HepG2 (cell line): ENCODE measurements at regions not wholly inside any gene's neighbourhood (a gene's known extent, or its start where the extent isn't known, plus 50 kb on each side); places are given as distances from the start of the nearest gene placed in this dataset.

Source experiments
- ATAC-seq: fragments of 200-7000 bp; cut with Tn5 transposase; 3 replicates; pipeline ENCODE4 v1.9.1; 2020; ENCODE audit warnings: mild to moderate bottlenecking, moderate library complexity
- BruUV-seq: library from RNA; stranded (reverse); fragments of 400-500 nt; replicated peaks from 2 replicates; lab custom pipeline; 2021; lab: Mats Ljungman, UMichigan
- CTCF ChIA-PET: fragments of 300-600 bp; formaldehyde crosslinking; extraction: SDS; loops from one replicate; lab custom pipeline; 2021; ENCODE audit warnings: low total read pairs, inconsistent platforms, low intra/inter-chr PET ratio; lab: Yijun Ruan, JAX
- POLR2A ChIA-PET: fragments of 350-600 bp; sonication (Branson Sonifier 250); formaldehyde crosslinking; loops from one replicate; lab custom pipeline; 2020; ENCODE audit warnings: antibody characterized with exemption, inconsistent platforms; lab: Yijun Ruan, JAX
- DNase-seq: peaks from one replicate; pipeline ENCODE4 v3.0.0-alpha.2; 2015; ENCODE audit warnings: low spot score
- FAIRE-seq: peaks from 3 replicates; lab custom pipeline; 2011; peaks lifted over from hg19 to GRCh38; lab: Jason Lieb, UNC
- H2AFZ ChIP-seq: one replicate; pipeline ENCODE4 v1.6.1; 2011; ENCODE audit warnings: low read length, inconsistent platforms
- H3K27ac ChIP-seq: fragments of 300-600 bp; 3 replicates; pipeline ENCODE4 v1.8.0; 2011; ENCODE audit warnings: mixed run types, mild to moderate bottlenecking, mixed read lengths, low read length, inconsistent platforms; ENCODE audit not compliant: insufficient read depth; ENCODE audit errors: extremely low read length
- H3K27me3 ChIP-seq, 2 experiments: fragments of 200-600 bp in 1 of 2; 2 replicates in 1 of 2; 3 replicates in 1 of 2; pipeline versions ENCODE4 v1.6.0 to v1.8.0; 2011; ENCODE audit warnings: low read length in 2 of 2, mild to moderate bottlenecking in 2 of 2, moderate library complexity in 2 of 2, inconsistent platforms in 1 of 2; ENCODE audit not compliant: insufficient read depth in 2 of 2, control insufficient read depth in 1 of 2
- H3K36me3 ChIP-seq, 2 experiments: fragments of 200-600 bp in 1 of 2; replicated peaks in 1 of 2; 2 replicates in 1 of 2; 3 replicates in 1 of 2; pipeline versions ENCODE4 v1.5.1 to v1.8.0; 2011; ENCODE audit warnings: low read length in 2 of 2, inconsistent platforms in 1 of 2; ENCODE audit not compliant: insufficient read depth in 2 of 2, control insufficient read depth in 1 of 2
- H3K4me1 ChIP-seq: 2 replicates; pipeline ENCODE4 v1.5.1; 2012; ENCODE audit warnings: low read length, inconsistent platforms; ENCODE audit not compliant: insufficient read depth
- H3K4me2 ChIP-seq: 2 replicates; pipeline ENCODE4 v1.6.0; 2011; ENCODE audit warnings: low read depth, low read length, inconsistent platforms
- H3K4me3 ChIP-seq, 3 experiments: fragments of 200-600 bp in 1 of 3; sonication (generic), shearing (Covaris generic) in 1 of 3; replicated peaks in 1 of 3; 2 replicates each; pipeline ENCODE4 v1.5.1; 2011 to 2016; ENCODE audit warnings: low read length in 3 of 3, inconsistent platforms in 2 of 3, low read depth in 2 of 3, mild to moderate bottlenecking in 2 of 3, control low read depth in 1 of 3, mixed read lengths in 1 of 3; ENCODE audit not compliant: insufficient read depth in 1 of 3
- H3K79me2 ChIP-seq: one replicate; pipeline ENCODE4 v1.6.1; 2011; ENCODE audit warnings: low read length, inconsistent platforms; ENCODE audit not compliant: insufficient read depth
- H3K9ac ChIP-seq: 2 replicates; pipeline ENCODE4 v1.6.0; 2011; ENCODE audit warnings: mild to moderate bottlenecking, low read depth, low read length, inconsistent platforms; ENCODE audit not compliant: insufficient read depth
- H3K9me3 ChIP-seq: 2 replicates; pipeline ENCODE4 v1.5.1; 2012; ENCODE audit warnings: mild to moderate bottlenecking, low read length
- H4K20me1 ChIP-seq: 2 replicates; pipeline ENCODE4 v1.6.0; 2011; ENCODE audit warnings: inconsistent platforms, mild to moderate bottlenecking, low read length, moderate library complexity; ENCODE audit not compliant: insufficient read depth
- BRD4 ChIP-seq: sonication (generic); formaldehyde crosslinking; IDR thresholded peaks from 2 replicates; pipeline ENCODE4 v1.4.0; 2020; ENCODE audit warnings: missing genetic modification reagents
- FOXK2 ChIP-seq: fragments of 450-650 bp; IDR thresholded peaks from 2 replicates; pipeline ENCODE4 v1.6.1; 2016
- RBM22 ChIP-seq: fragments of 200-400 bp; formaldehyde crosslinking; optimal IDR thresholded peaks from 2 replicates; pipeline ENCODE3; 2017; ENCODE audit warnings: mild to moderate bottlenecking, low read length, moderate library complexity
- REL ChIP-seq: sonication (generic); formaldehyde crosslinking; conservative IDR thresholded peaks from 2 replicates; pipeline ENCODE4 v1.8.0; 2022; ENCODE audit warnings: mild to moderate bottlenecking, missing genetic modification reagents, moderate library complexity
- SALL1 ChIP-seq: sonication (generic); formaldehyde crosslinking; IDR thresholded peaks from 2 replicates; pipeline ENCODE4 v1.8.0; 2022; ENCODE audit warnings: mild to moderate bottlenecking, missing genetic modification reagents
- SYNCRIP ChIP-seq: fragments of 200-400 bp; formaldehyde crosslinking; IDR thresholded peaks from 2 replicates; pipeline ENCODE4 v1.6.1; 2018; ENCODE audit warnings: mild to moderate bottlenecking, low read depth, low read length; ENCODE audit not compliant: insufficient read depth
- XBP1 ChIP-seq: sonication (generic); formaldehyde crosslinking; IDR thresholded peaks from 2 replicates; pipeline ENCODE4 v1.5.0; 2020; ENCODE audit warnings: missing genetic modification reagents
- ZFP36L2 ChIP-seq: sonication (generic); formaldehyde crosslinking; IDR thresholded peaks from 2 replicates; pipeline ENCODE4 v1.4.0; 2020; ENCODE audit warnings: missing genetic modification reagents
- ZNF143 ChIP-seq: sonication (generic); formaldehyde crosslinking; IDR thresholded peaks from 2 replicates; pipeline ENCODE4 v1.4.0; 2020; ENCODE audit warnings: missing genetic modification reagents
- ZNF432 ChIP-seq: sonication (generic); formaldehyde crosslinking; IDR thresholded peaks from 2 replicates; pipeline ENCODE4 v1.5.0; 2020; ENCODE audit warnings: missing genetic modification reagents, mild to moderate bottlenecking, borderline replicate concordance
- ZNF615 ChIP-seq: sonication (generic); formaldehyde crosslinking; IDR thresholded peaks from 2 replicates; pipeline ENCODE4 v1.5.0; 2020; ENCODE audit warnings: mild to moderate bottlenecking, missing genetic modification reagents, borderline replicate concordance
- ZNF782 ChIP-seq: sonication (generic); formaldehyde crosslinking; IDR thresholded peaks from 2 replicates; pipeline ENCODE4 v1.4.0; 2020; ENCODE audit warnings: missing genetic modification reagents, mild to moderate bottlenecking, borderline replicate concordance
- WGBS: methylation state at CpG from one replicate; pipeline ENCODE4 v1.1.6; 2017; ENCODE audit warnings: low lambda C conversion rate; 5-methylcytosine and 5-hydroxymethylcytosine counted together
- in situ Hi-C: cut with HindIII; loops from 2 replicates; pipeline ENCODE4 v1.10.0; 2017; ENCODE audit warnings: low pct_unique_long_range_greater_than_20kb; ENCODE audit not compliant: extremely low pct_ligation_motif_present
- intact Hi-C: fragments of 100-400 bp; cut with micrococcal nuclease; formaldehyde crosslinking; loops from one replicate; pipeline ENCODE4 v1.10.0; 2022; ENCODE audit not compliant: unreplicated experiment
- TF ChIP-seq, protein P1 (sequence below): sonication (generic); formaldehyde crosslinking; IDR thresholded peaks from 2 replicates; pipeline ENCODE4 v1.4.0; 2020; ENCODE audit warnings: mild to moderate bottlenecking, missing genetic modification reagents, borderline replicate concordance

DNA sequence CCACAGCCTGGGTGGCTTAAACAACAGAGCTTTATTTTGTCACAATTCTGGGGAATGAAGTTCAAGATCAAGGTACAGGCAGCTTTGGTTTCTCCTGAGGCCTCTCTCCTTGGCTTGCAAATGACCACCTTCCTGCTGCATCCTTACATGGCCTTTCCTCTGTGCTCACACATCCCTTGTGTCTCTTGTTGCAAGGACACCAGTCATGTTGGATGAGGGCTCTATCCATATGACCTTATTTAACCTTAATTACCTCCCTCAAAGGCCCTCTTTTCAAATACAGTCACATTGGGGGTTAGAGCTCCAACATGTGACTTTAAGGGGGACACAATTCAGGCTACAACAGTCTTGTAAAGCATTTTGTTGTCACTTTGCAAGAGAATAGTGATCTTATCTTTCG lies 65.0 kb upstream of the PLXNA4 start:
- Histone ChIP-seq H3K4me2 (no peak overlapping the region), H3K27me3 (peaks cover 0 to 12% of the 10 kb centered on the region in 2 experiments; a peak in 2 of 5 replicates), H3K9me3 (no peaks in the 10 kb centered on the region), H4K20me1 (no peaks in the 10 kb centered on the region), H2AFZ (no peak overlapping the region), H3K4me1 (no peaks in the 10 kb centered on the region), H3K79me2 (no peaks in the 10 kb centered on the region), H3K4me3 (no peak overlapping the region), H3K27ac (no peak overlapping the region), H3K36me3 (no peaks in the 10 kb centered on the region), H3K9ac (no peak overlapping the region)
- no peak for ATAC-seq
- CTCF ChIA-PET: no interaction called here
- WGBS: 4% methylated on average over 1 of the region's 1 CpG
- BruUV-seq: no TSS peak
- FAIRE-seq: no peak
- no peak for DNase-seq
- POLR2A ChIA-PET: no interaction called here
- in situ Hi-C loops (no loop called here), intact Hi-C loops (no loop called here)
- TF ChIP-seq SYNCRIP: no peak
- TF ChIP-seq, protein P1, sequence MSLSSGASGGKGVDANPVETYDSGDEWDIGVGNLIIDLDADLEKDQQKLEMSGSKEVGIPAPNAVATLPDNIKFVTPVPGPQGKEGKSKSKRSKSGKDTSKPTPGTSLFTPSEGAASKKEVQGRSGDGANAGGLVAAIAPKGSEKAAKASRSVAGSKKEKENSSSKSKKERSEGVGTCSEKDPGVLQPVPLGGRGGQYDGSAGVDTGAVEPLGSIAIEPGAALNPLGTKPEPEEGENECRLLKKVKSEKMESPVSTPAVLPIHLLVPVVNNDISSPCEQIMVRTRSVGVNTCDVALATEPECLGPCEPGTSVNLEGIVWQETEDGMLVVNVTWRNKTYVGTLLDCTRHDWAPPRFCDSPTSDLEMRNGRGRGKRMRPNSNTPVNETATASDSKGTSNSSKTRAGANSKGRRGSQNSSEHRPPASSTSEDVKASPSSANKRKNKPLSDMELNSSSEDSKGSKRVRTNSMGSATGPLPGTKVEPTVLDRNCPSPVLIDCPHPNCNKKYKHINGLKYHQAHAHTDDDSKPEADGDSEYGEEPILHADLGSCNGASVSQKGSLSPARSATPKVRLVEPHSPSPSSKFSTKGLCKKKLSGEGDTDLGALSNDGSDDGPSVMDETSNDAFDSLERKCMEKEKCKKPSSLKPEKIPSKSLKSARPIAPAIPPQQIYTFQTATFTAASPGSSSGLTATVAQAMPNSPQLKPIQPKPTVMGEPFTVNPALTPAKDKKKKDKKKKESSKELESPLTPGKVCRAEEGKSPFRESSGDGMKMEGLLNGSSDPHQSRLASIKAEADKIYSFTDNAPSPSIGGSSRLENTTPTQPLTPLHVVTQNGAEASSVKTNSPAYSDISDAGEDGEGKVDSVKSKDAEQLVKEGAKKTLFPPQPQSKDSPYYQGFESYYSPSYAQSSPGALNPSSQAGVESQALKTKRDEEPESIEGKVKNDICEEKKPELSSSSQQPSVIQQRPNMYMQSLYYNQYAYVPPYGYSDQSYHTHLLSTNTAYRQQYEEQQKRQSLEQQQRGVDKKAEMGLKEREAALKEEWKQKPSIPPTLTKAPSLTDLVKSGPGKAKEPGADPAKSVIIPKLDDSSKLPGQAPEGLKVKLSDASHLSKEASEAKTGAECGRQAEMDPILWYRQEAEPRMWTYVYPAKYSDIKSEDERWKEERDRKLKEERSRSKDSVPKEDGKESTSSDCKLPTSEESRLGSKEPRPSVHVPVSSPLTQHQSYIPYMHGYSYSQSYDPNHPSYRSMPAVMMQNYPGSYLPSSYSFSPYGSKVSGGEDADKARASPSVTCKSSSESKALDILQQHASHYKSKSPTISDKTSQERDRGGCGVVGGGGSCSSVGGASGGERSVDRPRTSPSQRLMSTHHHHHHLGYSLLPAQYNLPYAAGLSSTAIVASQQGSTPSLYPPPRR (CRISPR knock-in tag): no peak
- TF ChIP-seq XBP1 (CRISPR knock-in tag): no peak
- no peak for TF ChIP-seq ZNF615 (CRISPR knock-in tag)
- no peak for TF ChIP-seq RBM22
- no peak for TF ChIP-seq FOXK2
- TF ChIP-seq SALL1 (CRISPR knock-in tag): no peak
- TF ChIP-seq ZNF432 (CRISPR knock-in tag): no peak
- no peak for TF ChIP-seq ZFP36L2 (CRISPR knock-in tag)
- no peak for TF ChIP-seq ZNF143
- no peak for TF ChIP-seq ZNF782
- TF ChIP-seq BRD4 (CRISPR knock-in tag): no peak
- TF ChIP-seq REL: no peak
